ENCODE measurements at regions not wholly inside any gene's neighbourhood (a gene's known extent, or its start where the extent isn't known, plus 50 kb on each side); places are given as distances from the start of the nearest gene placed in this dataset.

DNA sequence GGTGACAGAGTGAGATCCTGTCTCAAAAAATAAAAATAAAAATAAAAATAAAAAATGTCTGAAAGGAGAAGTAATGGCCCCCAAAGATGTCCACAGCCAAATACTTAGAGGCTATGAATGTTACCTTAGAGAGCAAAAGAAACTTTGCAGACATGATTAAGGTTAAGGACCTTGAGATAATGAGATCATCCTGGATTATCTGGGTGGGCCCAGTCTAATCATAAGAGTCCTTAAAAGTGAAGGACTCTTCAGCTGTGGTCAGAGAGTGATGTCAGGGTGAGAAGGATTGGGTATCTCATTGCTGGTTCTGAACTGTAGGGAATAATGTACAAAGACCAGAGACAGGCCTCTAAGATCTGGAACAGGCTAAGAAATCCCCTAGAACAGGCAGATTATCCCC is 84.9 kb upstream of the POU1F1 start:
- peaks cover 4% of the 10 kb centered on the region for H3K4me1 ChIP-seq (ENCODE audit: control insufficient read depth, insufficient read depth, low read length, unreplicated experiment)
- no peaks in the 10 kb centered on the region for H3K27me3 ChIP-seq (ENCODE audit: insufficient read depth, low read length)
- H3K4me3 ChIP-seq (ENCODE audit: low read depth, low read length), result no peak overlapping the region
- no peak overlapping the region for H3K27ac ChIP-seq (ENCODE audit: low read depth, low read length)
- no peaks in the 10 kb centered on the region for H3K79me2 ChIP-seq (ENCODE audit: control insufficient read depth, insufficient read depth, low read length, unreplicated experiment)
- no peaks in the 10 kb centered on the region for H3K36me3 ChIP-seq (ENCODE audit: insufficient read depth, low read length)
- no peak overlapping the region for H2AFZ ChIP-seq (ENCODE audit: low read length, unreplicated experiment)

DNA sequence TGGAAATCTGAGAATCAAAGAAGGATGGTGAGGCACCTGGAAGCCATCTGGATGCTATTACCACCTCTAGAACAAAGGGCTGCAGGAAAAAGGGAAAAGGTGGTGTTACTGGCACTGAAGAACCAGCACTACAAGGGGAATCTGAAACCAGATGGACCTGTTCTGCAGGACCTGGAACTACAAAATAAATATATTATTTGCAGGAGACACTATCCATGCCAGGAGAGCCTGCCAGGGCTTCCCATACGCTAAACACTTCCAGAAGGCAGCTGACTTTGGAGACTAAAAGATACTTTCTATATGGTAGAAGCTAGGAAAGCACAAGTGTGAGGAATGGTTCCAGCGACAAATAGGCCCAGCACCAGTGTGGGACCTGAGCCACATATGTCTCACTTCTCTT is 83.4 kb upstream of the POU1F1 start:
- Histone ChIP-seq H3K4me1 (ENCODE audit: control insufficient read depth, insufficient read depth, low read length, unreplicated experiment) (peaks cover 4% of the 10 kb centered on the region), H3K79me2 (ENCODE audit: control insufficient read depth, insufficient read depth, low read length, unreplicated experiment) (no peaks in the 10 kb centered on the region), H3K27ac (ENCODE audit: low read depth, low read length) (no peak overlapping the region), H3K4me3 (ENCODE audit: low read depth, low read length) (no peak overlapping the region), H2AFZ (ENCODE audit: low read length, unreplicated experiment) (no peak overlapping the region), H3K36me3 (ENCODE audit: insufficient read depth, low read length) (no peaks in the 10 kb centered on the region), H3K27me3 (ENCODE audit: insufficient read depth, low read length) (no peaks in the 10 kb centered on the region)

DNA sequence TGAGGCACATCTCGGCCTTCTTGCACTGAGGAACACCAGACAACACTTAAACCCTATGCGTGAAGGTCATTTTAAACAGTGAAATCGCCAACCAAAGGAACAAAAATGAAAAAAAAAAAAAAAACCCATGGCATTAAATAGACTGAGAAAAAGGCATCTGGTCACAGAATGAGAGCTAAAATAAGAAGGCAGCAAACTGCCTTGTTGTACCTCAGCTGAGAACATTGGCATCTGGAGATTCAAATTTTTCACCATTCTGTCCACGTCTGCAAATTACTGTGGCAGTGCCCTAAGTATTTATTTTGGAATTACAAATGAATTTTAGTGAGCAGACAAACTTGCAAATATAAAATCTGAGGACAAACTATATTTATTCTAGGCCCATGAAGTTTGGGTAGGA is 82.6 kb upstream of the POU1F1 start:
- Histone ChIP-seq H3K4me3 (ENCODE audit: low read depth, low read length) (no peak overlapping the region), H3K27ac (ENCODE audit: low read depth, low read length) (no peak overlapping the region), H3K4me1 (ENCODE audit: control insufficient read depth, insufficient read depth, low read length, unreplicated experiment) (peaks cover 4% of the 10 kb centered on the region), H3K36me3 (ENCODE audit: insufficient read depth, low read length) (no peaks in the 10 kb centered on the region), H3K79me2 (ENCODE audit: control insufficient read depth, insufficient read depth, low read length, unreplicated experiment) (no peaks in the 10 kb centered on the region), H2AFZ (ENCODE audit: low read length, unreplicated experiment) (no peak overlapping the region), H3K27me3 (ENCODE audit: insufficient read depth, low read length) (no peaks in the 10 kb centered on the region)

DNA sequence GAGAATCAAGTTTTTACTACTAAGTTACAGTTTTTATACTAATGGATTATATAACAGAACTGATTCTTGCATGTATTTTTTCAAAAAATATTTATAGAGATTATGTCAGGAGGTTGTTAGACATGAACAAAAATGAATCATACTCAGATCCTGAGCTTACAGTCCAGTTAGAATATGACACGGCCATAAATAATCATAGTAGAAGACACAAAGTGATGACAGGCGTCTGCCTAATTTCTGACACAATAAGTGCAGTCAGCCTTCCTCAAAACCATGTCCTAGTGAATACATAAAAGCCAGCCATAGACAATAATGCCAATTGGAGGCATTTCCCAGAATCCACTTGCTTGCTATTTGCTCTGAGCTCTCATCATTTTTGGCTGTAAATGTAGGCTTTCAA is 81.7 kb upstream of the POU1F1 start:
- Histone ChIP-seq H3K4me3 (ENCODE audit: low read depth, low read length) (no peak overlapping the region), H2AFZ (ENCODE audit: low read length, unreplicated experiment) (no peak overlapping the region), H3K27me3 (ENCODE audit: insufficient read depth, low read length) (no peaks in the 10 kb centered on the region), H3K4me1 (ENCODE audit: control insufficient read depth, insufficient read depth, low read length, unreplicated experiment) (peaks cover 4% of the 10 kb centered on the region), H3K79me2 (ENCODE audit: control insufficient read depth, insufficient read depth, low read length, unreplicated experiment) (no peaks in the 10 kb centered on the region), H3K27ac (ENCODE audit: low read depth, low read length) (no peak overlapping the region), H3K36me3 (ENCODE audit: insufficient read depth, low read length) (no peaks in the 10 kb centered on the region)

DNA sequence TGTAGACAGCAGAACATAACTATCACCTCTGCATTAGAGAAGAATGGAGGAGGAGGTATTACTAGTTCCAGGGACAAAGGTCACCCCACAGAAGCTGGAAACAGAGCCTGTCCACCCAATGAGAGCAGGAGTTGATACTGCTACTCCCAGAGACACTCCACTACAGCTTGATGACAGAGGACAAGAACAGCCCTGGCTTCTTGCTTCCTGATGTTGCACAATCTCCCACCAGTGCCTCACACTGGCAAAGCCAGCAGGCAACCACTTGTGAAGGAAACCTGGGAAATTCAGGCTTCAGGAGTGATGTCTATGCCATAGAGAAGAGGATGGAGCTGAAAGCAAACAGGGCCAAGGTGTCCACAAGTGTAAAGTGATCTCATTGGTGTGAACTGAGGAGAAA is 78.0 kb upstream of the POU1F1 start:
- Histone ChIP-seq H3K4me1 (ENCODE audit: control insufficient read depth, insufficient read depth, low read length, unreplicated experiment) (peaks cover 4% of the 10 kb centered on the region), H3K27me3 (ENCODE audit: insufficient read depth, low read length) (no peaks in the 10 kb centered on the region), H2AFZ (ENCODE audit: low read length, unreplicated experiment) (no peak overlapping the region), H3K79me2 (ENCODE audit: control insufficient read depth, insufficient read depth, low read length, unreplicated experiment) (no peaks in the 10 kb centered on the region), H3K27ac (ENCODE audit: low read depth, low read length) (no peak overlapping the region), H3K36me3 (ENCODE audit: insufficient read depth, low read length) (no peaks in the 10 kb centered on the region), H3K4me3 (ENCODE audit: low read depth, low read length) (no peak overlapping the region)

DNA sequence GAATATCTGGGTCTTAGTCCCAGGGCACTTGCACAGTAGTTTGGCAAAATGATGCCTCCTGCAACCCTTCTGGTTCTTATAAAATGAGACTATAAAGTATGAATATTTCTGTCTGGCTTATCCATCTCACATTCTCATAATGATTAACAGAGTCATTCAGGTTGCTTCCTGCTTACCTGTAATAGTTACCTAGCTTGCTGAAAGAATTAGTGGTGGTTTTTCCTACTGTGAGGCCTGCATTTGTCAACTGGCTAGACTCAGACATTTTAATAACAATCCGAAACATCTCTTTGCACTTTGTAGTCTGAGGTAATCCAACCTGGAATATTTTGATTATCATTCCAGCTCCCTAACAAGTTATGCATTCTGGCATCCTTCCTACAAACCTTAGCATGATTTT is 75.6 kb upstream of the POU1F1 start:
- Histone ChIP-seq H2AFZ (ENCODE audit: low read length, unreplicated experiment) (no peak overlapping the region), H3K36me3 (ENCODE audit: insufficient read depth, low read length) (no peaks in the 10 kb centered on the region), H3K27ac (ENCODE audit: low read depth, low read length) (no peak overlapping the region)

DNA sequence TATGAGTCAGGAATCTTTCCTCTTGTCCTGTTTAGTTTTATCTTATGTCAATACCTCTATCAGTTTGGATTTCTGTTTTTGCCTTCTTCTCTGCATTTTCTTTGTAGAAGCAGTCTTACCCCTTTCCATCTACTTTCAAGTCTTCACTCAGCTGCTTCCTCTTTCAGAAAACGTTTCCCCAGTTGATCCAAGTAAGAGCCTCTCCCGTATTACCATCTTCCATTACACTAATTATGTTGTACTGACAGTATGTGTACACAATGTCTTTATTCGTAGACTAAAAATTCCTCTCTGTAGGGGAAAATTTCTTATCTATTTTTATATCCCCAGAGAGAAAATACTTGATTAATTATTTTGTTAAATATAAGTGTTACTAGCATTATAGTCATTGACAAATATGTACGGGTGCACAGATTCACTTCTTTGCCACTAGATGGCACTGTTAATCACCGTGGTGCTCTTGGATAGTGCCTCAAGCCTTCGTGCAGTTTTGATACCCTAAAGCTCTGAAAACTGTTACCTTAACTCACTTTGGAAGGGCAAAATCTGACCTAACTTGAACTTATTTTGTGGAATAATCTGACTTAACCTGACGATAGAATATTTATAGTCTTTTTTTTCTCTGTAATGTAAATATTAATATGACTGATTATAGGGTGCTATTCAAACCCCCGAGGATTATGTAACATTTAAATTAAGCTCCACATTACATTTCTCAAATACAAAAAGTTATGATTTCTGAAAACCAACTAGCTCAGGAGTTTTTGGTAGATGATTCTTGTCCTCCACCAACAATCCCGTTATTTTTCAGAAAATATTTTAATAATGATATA is 74.2 kb upstream of the POU1F1 start:
- Histone ChIP-seq H3K36me3 (ENCODE audit: insufficient read depth, low read length) (no peaks in the 10 kb centered on the region), H3K4me3 (ENCODE audit: low read depth, low read length) (0 out of 2 replicates have a peak overlapping the region, but pooled peaks have one; percentile 30), H3K79me2 (ENCODE audit: control insufficient read depth, insufficient read depth, low read length, unreplicated experiment) (no peaks in the 10 kb centered on the region), H2AFZ (ENCODE audit: low read length, unreplicated experiment) (no peak overlapping the region), H3K27ac (ENCODE audit: low read depth, low read length) (no peak overlapping the region), H3K27me3 (ENCODE audit: insufficient read depth, low read length) (no peaks in the 10 kb centered on the region), H3K4me1 (ENCODE audit: control insufficient read depth, insufficient read depth, low read length, unreplicated experiment) (no peaks in the 10 kb centered on the region)

More for the DNA sequence above, 75.6 kb upstream of the POU1F1 start:
- no peak overlapping the region for H3K4me3 ChIP-seq (ENCODE audit: low read depth, low read length)
- H3K4me1 ChIP-seq (ENCODE audit: control insufficient read depth, insufficient read depth, low read length, unreplicated experiment), result no peaks in the 10 kb centered on the region
- H3K27me3 ChIP-seq (ENCODE audit: insufficient read depth, low read length), result no peaks in the 10 kb centered on the region
- H3K79me2 ChIP-seq (ENCODE audit: control insufficient read depth, insufficient read depth, low read length, unreplicated experiment), result no peaks in the 10 kb centered on the region

DNA sequence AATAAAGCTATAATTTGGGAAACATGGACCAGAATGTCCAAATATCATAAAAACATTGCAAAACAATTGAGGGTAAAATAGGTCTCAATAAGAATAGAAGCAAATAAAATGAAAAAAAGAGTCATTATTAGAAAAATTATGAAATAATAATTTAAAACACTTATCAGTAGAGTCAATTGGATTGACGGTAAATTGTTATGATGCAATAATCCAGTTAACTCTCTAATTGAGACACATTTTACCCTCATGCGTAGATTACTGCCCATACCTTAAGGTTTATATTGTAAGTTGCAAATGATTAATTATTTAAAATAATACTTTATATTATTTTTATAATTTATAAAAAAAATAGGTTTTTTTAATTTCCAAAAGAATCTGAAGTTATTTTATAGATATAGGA is 73.4 kb upstream of the POU1F1 start:
- H3K27me3 ChIP-seq (ENCODE audit: insufficient read depth, low read length), result no peaks in the 10 kb centered on the region
- no peak overlapping the region for H3K4me3 ChIP-seq (ENCODE audit: low read depth, low read length)
- no peak overlapping the region for H2AFZ ChIP-seq (ENCODE audit: low read length, unreplicated experiment)
- H3K4me1 ChIP-seq (ENCODE audit: control insufficient read depth, insufficient read depth, low read length, unreplicated experiment), result no peaks in the 10 kb centered on the region
- H3K36me3 ChIP-seq (ENCODE audit: insufficient read depth, low read length), result no peaks in the 10 kb centered on the region
- H3K27ac ChIP-seq (ENCODE audit: low read depth, low read length), result no peak overlapping the region
- H3K79me2 ChIP-seq (ENCODE audit: control insufficient read depth, insufficient read depth, low read length, unreplicated experiment), result no peaks in the 10 kb centered on the region

DNA sequence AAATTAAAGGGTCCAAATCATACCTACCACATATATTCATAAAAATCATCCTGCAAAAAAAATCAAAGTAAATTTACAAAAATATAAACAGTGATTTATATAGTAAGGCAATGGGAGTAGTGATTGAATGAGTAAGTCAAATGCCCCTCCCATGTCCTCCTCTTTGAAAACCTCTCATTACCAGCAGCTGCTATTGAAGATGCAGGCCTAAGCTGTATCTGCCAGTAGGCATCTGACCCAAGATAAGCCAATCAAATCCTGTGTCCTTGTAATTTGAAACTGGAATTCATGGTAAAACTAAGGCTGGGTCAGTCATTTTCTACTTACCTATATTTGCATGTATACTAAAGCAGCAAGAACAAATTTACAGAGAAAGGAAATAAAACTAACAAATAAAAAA is 60.4 kb upstream of the POU1F1 start:
- H3K4me3 ChIP-seq (ENCODE audit: low read depth, low read length), result no peak overlapping the region
- H3K79me2 ChIP-seq (ENCODE audit: control insufficient read depth, insufficient read depth, low read length, unreplicated experiment), result no peaks in the 10 kb centered on the region
- no peaks in the 10 kb centered on the region for H3K27me3 ChIP-seq (ENCODE audit: insufficient read depth, low read length)
- no peak overlapping the region for H2AFZ ChIP-seq (ENCODE audit: low read length, unreplicated experiment)
- no peak overlapping the region for H3K27ac ChIP-seq (ENCODE audit: low read depth, low read length)
- no peaks in the 10 kb centered on the region for H3K36me3 ChIP-seq (ENCODE audit: insufficient read depth, low read length)
- H3K4me1 ChIP-seq (ENCODE audit: control insufficient read depth, insufficient read depth, low read length, unreplicated experiment), result peaks cover 30% of the 10 kb centered on the region

DNA sequence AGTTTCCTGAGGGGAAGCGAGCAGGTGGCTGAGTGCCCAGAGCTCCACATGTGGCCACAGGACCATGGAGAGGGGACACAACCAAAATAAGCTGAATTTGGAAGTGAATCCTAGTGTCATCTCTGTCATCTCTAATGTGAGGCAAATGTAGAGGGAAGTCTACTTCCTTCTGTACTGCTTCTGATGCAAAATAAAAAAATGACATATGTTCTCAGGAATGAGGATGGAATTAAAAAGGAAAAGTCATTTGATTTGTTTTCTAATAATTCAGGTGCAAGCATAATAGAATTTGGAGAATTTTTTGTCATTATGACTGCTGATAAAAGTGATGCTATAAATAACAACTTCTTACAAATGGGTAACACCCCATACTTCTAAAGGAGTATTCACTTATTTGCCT is 59.5 kb upstream of the POU1F1 start:
- Histone ChIP-seq H3K36me3 (ENCODE audit: insufficient read depth, low read length) (no peaks in the 10 kb centered on the region), H2AFZ (ENCODE audit: low read length, unreplicated experiment) (no peak overlapping the region), H3K4me3 (ENCODE audit: low read depth, low read length) (no peak overlapping the region), H3K4me1 (ENCODE audit: control insufficient read depth, insufficient read depth, low read length, unreplicated experiment) (peaks cover 30% of the 10 kb centered on the region), H3K27ac (ENCODE audit: low read depth, low read length) (no peak overlapping the region), H3K27me3 (ENCODE audit: insufficient read depth, low read length) (no peaks in the 10 kb centered on the region), H3K79me2 (ENCODE audit: control insufficient read depth, insufficient read depth, low read length, unreplicated experiment) (no peaks in the 10 kb centered on the region)

DNA sequence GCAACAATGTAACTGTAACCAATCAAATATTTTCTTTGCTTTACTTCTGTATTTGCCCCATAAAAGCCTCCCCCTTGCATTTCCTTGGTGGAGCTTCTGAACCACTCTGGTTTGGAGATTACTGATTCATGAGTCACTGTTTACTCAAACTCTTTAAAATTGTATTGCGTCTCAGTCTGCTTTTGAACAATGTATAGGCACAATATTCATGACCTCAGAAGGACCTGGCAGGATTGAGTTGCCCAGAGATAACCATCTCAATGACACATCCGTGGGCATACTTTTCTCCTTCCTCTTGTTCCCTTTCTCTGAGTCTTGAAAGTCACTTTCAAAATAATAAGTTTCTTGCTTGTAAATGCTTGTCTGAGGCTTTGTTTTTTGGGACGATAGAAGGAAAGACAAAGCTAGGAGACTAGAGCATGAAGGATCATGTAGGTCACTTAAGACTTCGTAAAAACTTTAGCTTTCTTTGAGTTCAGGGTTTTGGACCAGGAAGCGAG is 57.1 kb upstream of the POU1F1 start:
- no peaks in the 10 kb centered on the region for H3K36me3 ChIP-seq (ENCODE audit: insufficient read depth, low read length)
- H3K4me3 ChIP-seq (ENCODE audit: low read depth, low read length), result peak overlapping the region; percentile 36; the same call in 1 of the 2 replicates
- peak overlapping the region; percentile 89 for H2AFZ ChIP-seq (ENCODE audit: low read length, unreplicated experiment)
- H3K79me2 ChIP-seq (ENCODE audit: control insufficient read depth, insufficient read depth, low read length, unreplicated experiment), result no peaks in the 10 kb centered on the region
- H3K27me3 ChIP-seq (ENCODE audit: insufficient read depth, low read length), result no peaks in the 10 kb centered on the region
- H3K4me1 ChIP-seq (ENCODE audit: control insufficient read depth, insufficient read depth, low read length, unreplicated experiment), result peaks cover 30% of the 10 kb centered on the region
- H3K27ac ChIP-seq (ENCODE audit: low read depth, low read length), result peak overlapping the region; percentile 96
